ENCODE measurements at regions not wholly inside any gene's neighbourhood (a gene's known extent, or its start where the extent isn't known, plus 50 kb on each side); places are given as distances from the start of the nearest gene placed in this dataset.

- DNase-seq = no peak
Measured at GRCh38 chr13:83311886-83312577, 570.2 kb downstream of the SLITRK1 start.

DNA sequence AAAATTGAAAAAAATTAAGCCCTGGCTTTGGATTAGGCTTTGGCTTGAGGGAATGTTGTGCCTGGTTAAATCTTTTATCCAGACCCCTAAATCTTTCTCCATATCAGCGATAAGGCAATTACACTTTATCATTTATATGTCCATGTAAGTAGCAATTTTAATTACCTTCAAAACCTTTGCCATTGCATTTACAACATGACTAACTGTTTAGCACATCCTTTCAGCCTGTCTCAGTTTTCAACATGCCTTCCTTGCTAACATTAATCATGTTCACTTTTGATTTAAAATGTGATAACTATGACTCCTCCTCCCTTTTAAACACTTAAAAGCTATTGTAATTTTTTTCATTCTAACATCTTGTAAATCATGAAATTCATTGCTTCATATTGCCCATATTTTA, 583.7 kb downstream of the SLITRK1 start:
- no peak for DNase-seq

GRCh38 chr13:83297586-83298290, 584.5 kb downstream of the SLITRK1 start:
- no peak for DNase-seq

- DNase-seq = no peak
Measured at GRCh38 chr13:83295686-83296085, 586.6 kb downstream of the SLITRK1 start.

DNA sequence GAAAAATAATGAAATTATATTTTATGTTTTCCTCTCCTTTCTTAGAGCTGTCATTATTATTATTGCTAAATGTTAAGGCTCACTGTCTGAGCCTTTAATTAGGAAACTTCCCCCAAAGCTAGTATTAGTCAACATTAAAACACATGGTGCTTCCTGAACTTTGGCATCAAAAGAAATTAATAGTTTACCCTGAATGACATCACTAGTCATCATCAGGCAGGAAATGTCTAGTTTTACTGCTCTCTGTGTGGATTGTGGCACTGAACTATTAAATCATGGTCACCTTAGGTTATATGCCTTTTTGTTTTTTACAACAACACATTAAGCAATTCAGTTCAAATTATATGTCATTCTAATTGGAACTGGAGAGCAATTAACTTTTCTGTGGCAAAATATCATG, 595.5 kb downstream of the SLITRK1 start:
- no peak for DNase-seq

GRCh38 chr13:83281654-83282053, 600.6 kb downstream of the SLITRK1 start:
- no peak for DNase-seq

DNA sequence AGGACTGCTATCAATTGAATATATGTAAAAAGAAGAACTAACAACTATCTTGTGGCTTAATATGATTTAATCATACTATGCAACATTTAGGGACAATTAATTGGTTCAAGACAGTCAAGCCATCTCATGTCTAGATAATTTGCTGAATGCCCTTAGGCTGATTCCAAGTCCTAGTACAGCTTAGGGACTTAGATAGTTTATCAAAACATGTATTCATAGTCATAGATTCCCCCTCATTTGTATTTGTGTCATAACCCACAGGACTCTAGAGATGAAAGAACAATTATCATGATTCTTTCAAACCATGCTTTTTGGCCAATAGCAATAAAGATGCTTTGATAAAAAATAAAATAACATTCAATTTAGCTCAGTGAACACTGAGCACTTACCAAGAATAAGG, 607.6 kb downstream of the SLITRK1 start:
- no peak for DNase-seq

DNA sequence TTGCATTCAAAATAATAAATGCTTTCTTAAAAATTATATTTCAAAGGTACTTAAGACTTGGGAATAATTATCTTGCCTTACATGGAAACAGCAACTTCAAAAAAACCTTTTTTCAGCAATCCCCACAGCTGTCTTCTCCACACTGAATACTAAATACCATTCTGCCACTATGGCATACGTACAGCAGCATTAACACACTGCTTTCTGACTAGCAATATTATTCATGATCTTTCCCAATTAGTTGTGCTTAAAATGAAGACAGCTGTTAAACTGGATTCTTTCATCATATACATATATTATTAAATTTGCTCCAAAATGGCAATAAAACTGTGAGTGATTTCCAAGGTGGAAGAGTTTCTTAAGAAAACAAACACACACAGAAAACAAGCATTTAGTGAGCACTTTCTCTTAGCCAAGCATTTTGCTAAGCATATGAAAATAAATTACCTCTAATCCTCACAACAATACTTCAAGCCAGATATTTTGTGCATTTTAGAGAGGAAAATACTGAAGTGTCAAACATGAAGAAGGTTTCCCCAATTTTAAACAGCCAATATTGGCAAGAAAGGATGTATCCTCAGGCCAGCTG, 609.5 kb downstream of the SLITRK1 start:
- no peak for DNase-seq

GRCh38 chr13:83272076-83272475, 610.2 kb downstream of the SLITRK1 start:
- no peak for DNase-seq

- DNase-seq = no peak
Measured at GRCh38 chr13:83265279-83265678, 617.0 kb downstream of the SLITRK1 start.

DNA sequence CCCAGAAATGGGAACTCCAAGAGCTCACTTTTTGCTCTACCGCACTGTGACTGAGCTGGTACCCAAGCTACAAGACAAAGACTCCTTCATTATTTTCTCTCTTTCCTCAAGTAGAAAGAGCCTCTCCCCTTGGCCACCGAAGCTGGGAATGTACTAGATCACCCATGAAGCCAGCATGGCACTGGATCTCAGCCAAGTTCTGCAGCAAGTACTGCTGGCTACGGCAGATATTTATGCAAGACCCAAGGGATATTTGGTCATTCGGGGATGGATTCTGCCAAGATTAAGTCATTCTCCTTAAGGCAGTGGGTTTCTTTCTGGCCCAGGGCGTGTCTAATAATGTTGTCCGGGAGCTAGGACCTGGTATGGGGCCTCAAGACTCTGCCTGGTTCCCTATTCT, 633.5 kb downstream of the SLITRK1 start:
- no peak for DNase-seq

- DNase-seq = no peak
Measured at GRCh38 chr13:83232626-83233025, 649.6 kb downstream of the SLITRK1 start.

DNA sequence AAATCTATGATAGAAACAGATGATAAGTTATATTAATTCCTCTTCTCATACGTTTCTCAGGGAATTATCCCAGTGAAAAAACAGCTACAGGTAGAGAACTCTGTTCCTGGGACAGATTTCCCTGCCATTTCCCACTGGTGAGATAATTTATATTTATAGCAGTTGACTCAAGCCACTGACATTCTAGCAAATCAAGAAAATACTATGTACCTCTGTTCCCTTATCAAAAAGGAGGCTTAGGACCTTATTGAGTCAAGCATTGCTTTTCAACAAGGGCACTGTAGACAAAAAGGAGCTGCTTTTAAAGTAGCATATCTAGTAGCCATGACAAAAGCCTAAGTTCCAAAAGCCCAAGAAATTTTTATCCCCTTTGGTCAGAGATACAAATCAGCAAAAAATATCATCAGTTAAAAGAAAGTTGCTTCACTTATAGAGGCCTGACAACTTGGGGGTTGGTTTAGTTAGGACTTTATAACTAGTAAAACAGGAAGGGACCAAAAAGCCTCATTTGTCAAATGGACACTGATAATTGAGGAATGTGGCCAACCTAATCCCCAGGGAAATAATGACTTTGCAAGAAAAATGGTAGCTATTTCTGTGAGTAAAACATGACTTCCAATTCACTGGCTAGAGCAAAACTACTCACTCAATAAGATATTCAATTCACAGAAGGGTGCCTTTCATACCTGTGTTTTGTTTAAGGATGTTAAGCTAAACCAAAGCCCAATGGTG, 652.5 kb downstream of the SLITRK1 start:
- no peak for DNase-seq

DNA sequence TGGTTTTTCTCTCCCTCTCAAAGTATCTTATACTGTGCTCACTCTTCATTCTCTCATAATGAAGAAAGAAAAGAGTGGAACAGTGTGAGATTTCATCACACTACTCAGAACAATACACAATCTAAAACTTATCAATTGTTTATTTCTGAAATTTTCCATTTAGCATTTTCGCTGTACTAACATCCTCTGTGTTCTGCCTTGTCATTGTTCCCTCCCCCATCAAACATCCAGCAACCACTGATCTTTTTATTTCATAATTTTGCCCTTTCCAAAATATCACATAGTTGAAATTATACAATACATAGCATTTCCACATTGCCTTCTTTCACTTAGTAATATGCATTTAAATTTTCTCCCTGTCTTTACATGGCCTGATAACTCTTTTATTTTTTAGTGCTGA, 658.7 kb downstream of the SLITRK1 start:
- no peak for DNase-seq

DNA sequence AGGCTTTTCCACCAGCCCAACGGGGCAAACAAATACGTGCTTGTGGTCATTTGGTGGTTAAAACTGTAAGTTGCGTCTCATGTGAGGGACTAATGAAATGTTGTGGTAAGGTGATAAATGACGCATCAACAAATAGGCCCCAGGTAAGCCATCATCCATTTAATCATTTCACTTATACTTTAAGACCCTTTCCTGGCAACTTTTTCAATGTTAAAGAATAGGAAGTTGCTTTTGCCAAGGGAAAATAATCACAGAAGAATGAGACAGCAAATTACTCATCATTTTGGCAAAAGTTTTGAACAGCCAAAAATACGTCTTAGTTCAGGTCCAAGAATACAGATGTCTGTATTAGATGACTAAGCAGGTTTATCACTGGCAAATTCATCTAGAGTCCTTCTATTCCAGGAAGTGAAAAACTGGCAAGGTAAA, 660.4 kb downstream of the SLITRK1 start:
- no peak for DNase-seq

GRCh38 chr13:83221256-83221655, 661.0 kb downstream of the SLITRK1 start:
- DNase-seq = no peak

DNA sequence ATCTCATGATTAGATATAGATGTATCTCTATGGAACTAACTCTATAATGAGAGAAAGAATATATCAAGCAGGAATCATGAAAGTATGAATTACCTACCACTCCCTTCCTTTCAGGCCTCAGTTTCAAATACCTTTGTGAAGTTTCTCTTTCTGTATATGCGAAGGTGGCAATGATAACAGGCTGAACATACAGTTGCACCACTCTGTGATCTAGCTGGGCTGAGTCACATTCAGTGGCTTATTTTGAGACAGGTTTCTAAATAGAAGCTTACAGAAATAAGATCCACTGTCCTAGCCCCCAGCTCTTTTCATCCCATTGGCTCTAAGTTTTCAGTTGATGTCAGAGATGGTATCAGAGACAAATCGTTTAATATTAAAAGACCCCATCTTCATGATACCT, 662.0 kb downstream of the SLITRK1 start:
- no peak for DNase-seq

GRCh38 chr13:83219832-83220231, 662.4 kb downstream of the SLITRK1 start:
- DNase-seq = no peak

DNA sequence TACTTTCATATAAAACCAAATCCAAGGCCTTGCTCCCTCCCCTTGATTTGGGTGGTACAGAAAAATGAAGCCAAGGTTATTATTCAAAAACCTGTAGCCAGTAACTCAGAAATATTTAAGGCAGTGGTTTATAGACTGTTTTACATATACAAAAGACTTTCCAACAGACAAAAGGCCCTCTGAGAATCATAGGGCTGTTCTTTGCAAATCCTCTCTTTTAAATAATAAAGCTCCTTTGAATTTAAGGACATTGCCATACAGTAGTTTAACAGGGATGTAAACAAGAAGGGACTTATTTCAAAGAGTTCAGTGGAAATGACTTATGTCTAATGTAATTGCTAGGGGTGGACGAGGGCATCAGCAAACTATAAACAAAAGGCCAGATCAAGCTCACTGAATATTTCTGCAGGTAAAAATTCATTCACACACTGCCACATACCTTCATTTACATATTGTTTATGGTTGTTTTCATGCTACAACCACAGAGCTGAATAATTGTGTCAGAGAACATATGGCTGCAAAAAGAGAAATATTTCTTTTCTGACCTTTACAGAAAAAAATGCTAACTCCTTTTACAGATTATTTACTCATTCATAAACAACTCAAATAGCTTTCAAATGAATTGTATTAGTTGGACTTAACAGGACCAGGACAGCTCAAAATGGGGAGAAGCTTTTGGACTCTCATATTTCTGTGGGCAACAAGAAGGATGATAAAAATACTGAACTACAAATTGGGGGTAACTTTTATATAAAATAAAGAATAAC, 665.6 kb downstream of the SLITRK1 start:
- no peak for DNase-seq

DNA sequence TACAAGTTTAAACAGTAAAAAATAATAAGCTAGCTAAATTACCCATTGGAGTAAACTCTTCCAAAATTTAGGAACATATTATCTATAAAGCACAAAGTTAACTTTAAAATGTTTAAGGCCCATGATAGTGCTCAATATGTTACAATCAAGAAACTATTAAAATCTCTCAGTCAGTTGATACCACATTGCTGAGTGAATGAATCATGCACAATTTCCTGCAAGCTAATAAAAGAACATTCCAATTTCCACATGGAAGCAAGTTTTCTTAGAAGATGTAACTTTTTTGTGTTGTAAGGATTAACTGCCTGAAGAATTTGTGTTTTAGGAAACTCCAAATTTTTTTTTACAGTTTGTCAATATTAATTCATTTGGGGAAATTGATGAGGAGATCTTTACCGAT, 666.6 kb downstream of the SLITRK1 start:
- no peak for DNase-seq

- DNase-seq = no peak
Measured at GRCh38 chr13:83214452-83214851, 667.8 kb downstream of the SLITRK1 start.

DNA sequence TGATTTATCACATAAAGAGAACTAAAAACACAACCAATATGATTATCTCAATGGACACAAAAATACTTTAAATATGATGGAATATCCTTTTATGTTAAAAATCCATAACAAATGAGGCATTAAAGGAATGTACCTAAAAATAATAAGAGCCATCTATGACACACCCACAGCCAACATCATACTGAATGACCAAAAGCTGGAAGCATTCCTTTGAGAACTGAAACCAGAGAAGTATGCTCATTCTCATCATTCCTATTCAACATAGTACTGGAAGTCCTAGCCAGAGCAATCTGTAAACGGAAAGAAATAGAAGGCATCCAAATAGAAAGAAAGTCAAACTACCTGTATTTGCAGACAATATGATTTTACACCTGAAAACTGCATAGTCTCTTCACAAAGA, 671.0 kb downstream of the SLITRK1 start:
- no peak for DNase-seq

GRCh38 chr13:83204886-83205285, 677.4 kb downstream of the SLITRK1 start:
- DNase-seq = no peak
